ENCODE measurements at regions not wholly inside any gene's neighbourhood (a gene's known extent, or its start where the extent isn't known, plus 50 kb on each side); places are given as distances from the start of the nearest gene placed in this dataset.

- no peaks in the 10 kb centered on the region for H3K36me3 ChIP-seq (ENCODE audit: low read depth)
- TF ChIP-seq EZH2 (IDR thresholded peaks at IDR 0.05; ENCODE audit: low read depth) (no peak), CTCF (conservative IDR thresholded peaks at IDR 0.05) (no peak)
- no peaks in the 10 kb centered on the region for H3K9me3 ChIP-seq (ENCODE audit: insufficient read depth, low read depth)
- DNase-seq: no peak
- H2AFZ ChIP-seq: no peak overlapping the region
- no peak overlapping the region for H3K27ac ChIP-seq
- CTCF ChIA-PET: no interaction called here
- intact Hi-C loops (cut with micrococcal nuclease; ENCODE audit: unreplicated experiment): no loop called here
- H3K4me1 ChIP-seq (replicated peaks; ENCODE audit: insufficient read depth): no peaks in the 10 kb centered on the region
- no peak overlapping the region for H3K4me2 ChIP-seq
- no peak overlapping the region for H3K4me3 ChIP-seq
- H4K20me1 ChIP-seq (ENCODE audit: insufficient read depth): no peaks in the 10 kb centered on the region
- no TSS peak for BruUV-seq (replicated peaks)
- H3K79me2 ChIP-seq (ENCODE audit: low read depth): no peaks in the 10 kb centered on the region
- no peaks in the 10 kb centered on the region for H3F3A ChIP-seq (ENCODE audit: insufficient read depth, low read depth)
- H3K9me2 ChIP-seq (ENCODE audit: insufficient read depth): no peaks in the 10 kb centered on the region
- POLR2A ChIA-PET (ENCODE audit: unreplicated experiment): no interaction called here
- peaks cover 95% of the 10 kb centered on the region for H3K27me3 ChIP-seq (ENCODE audit: insufficient read depth, low read depth)
Observed at GRCh38 chr5:179420476-179420875, 75.2 kb upstream of the ADAMTS2 start.

GRCh38 chr5:179418972-179419371 lies 73.7 kb upstream of the ADAMTS2 start:
- Histone ChIP-seq H3K9me3 (ENCODE audit: insufficient read depth, low read depth) (no peaks in the 10 kb centered on the region), H3K27me3 (ENCODE audit: insufficient read depth, low read depth) (peaks cover 95% of the 10 kb centered on the region), H3K27ac (no peak overlapping the region), H3F3A (ENCODE audit: insufficient read depth, low read depth) (no peaks in the 10 kb centered on the region), H2AFZ (no peak overlapping the region), H4K20me1 (ENCODE audit: insufficient read depth) (no peaks in the 10 kb centered on the region), H3K4me1 (replicated peaks; ENCODE audit: insufficient read depth) (no peaks in the 10 kb centered on the region), H3K4me2 (no peak overlapping the region), H3K4me3 (no peak overlapping the region), H3K9me2 (ENCODE audit: insufficient read depth) (no peaks in the 10 kb centered on the region), H3K79me2 (ENCODE audit: low read depth) (no peaks in the 10 kb centered on the region), H3K36me3 (ENCODE audit: low read depth) (no peaks in the 10 kb centered on the region)
- no TSS peak for BruUV-seq (replicated peaks)
- intact Hi-C loops (cut with micrococcal nuclease; ENCODE audit: unreplicated experiment): no loop called here
- DNase-seq: no peak
- ChIA-PET POLR2A (ENCODE audit: unreplicated experiment) (no interaction called here), CTCF (no interaction called here)
- no peak for TF ChIP-seq EZH2 (IDR thresholded peaks at IDR 0.05; ENCODE audit: low read depth)

- ChIA-PET CTCF (no interaction called here), POLR2A (ENCODE audit: unreplicated experiment) (no interaction called here)
- TF ChIP-seq CTCF (conservative IDR thresholded peaks at IDR 0.05): no peak
- no peak for TF ChIP-seq EZH2 (IDR thresholded peaks at IDR 0.05; ENCODE audit: low read depth)
- no peaks in the 10 kb centered on the region for H3K79me2 ChIP-seq (ENCODE audit: low read depth)
- no peaks in the 10 kb centered on the region for H3K9me2 ChIP-seq (ENCODE audit: insufficient read depth)
- no peak overlapping the region for H2AFZ ChIP-seq
- no peaks in the 10 kb centered on the region for H3F3A ChIP-seq (ENCODE audit: insufficient read depth, low read depth)
- no peaks in the 10 kb centered on the region for H3K4me1 ChIP-seq (replicated peaks; ENCODE audit: insufficient read depth)
- no peaks in the 10 kb centered on the region for H3K9me3 ChIP-seq (ENCODE audit: insufficient read depth, low read depth)
- H3K27me3 ChIP-seq (ENCODE audit: insufficient read depth, low read depth): peaks cover 92% of the 10 kb centered on the region
- H3K4me3 ChIP-seq: no peak overlapping the region
- H4K20me1 ChIP-seq (ENCODE audit: insufficient read depth): no peaks in the 10 kb centered on the region
- no peak overlapping the region for H3K4me2 ChIP-seq
- DNase-seq: no peak
- H3K36me3 ChIP-seq (ENCODE audit: low read depth): no peaks in the 10 kb centered on the region
- H3K27ac ChIP-seq: no peak overlapping the region
- no TSS peak for BruUV-seq (replicated peaks)
- intact Hi-C loops (cut with micrococcal nuclease; ENCODE audit: unreplicated experiment): no loop called here
Observed at GRCh38 chr5:179417696-179418095, 72.4 kb upstream of the ADAMTS2 start.

- no peaks in the 10 kb centered on the region for H3K9me2 ChIP-seq (ENCODE audit: insufficient read depth)
- H3K36me3 ChIP-seq (ENCODE audit: low read depth): no peaks in the 10 kb centered on the region
- no peaks in the 10 kb centered on the region for H3K4me1 ChIP-seq (replicated peaks; ENCODE audit: insufficient read depth)
- H3K79me2 ChIP-seq (ENCODE audit: low read depth): no peaks in the 10 kb centered on the region
- H3K9me3 ChIP-seq (ENCODE audit: insufficient read depth, low read depth): no peaks in the 10 kb centered on the region
- no peak overlapping the region for H3K4me2 ChIP-seq
- H3F3A ChIP-seq (ENCODE audit: insufficient read depth, low read depth): no peaks in the 10 kb centered on the region
- no peak overlapping the region for H2AFZ ChIP-seq
- H4K20me1 ChIP-seq (ENCODE audit: insufficient read depth): no peaks in the 10 kb centered on the region
- CTCF ChIA-PET: no interaction called here
- BruUV-seq (replicated peaks): no TSS peak
- peaks cover 85% of the 10 kb centered on the region for H3K27me3 ChIP-seq (ENCODE audit: insufficient read depth, low read depth)
- DNase-seq: no peak
- POLR2A ChIA-PET (ENCODE audit: unreplicated experiment): no interaction called here
- no peak for TF ChIP-seq EZH2 (IDR thresholded peaks at IDR 0.05; ENCODE audit: low read depth)
- TF ChIP-seq CTCF (conservative IDR thresholded peaks at IDR 0.05): no peak
- intact Hi-C loops (cut with micrococcal nuclease; ENCODE audit: unreplicated experiment): no loop called here
- H3K4me3 ChIP-seq: no peak overlapping the region
- H3K27ac ChIP-seq: no peak overlapping the region
Observed at GRCh38 chr5:179417016-179417415, 71.8 kb upstream of the ADAMTS2 start.
